ENCODE measurements at regions not wholly inside any gene's neighbourhood (a gene's known extent, or its start where the extent isn't known, plus 50 kb on each side); places are given as distances from the start of the nearest gene placed in this dataset.

- peaks cover 6% of the 10 kb centered on the region; the same call in 1 of the 2 replicates for H3K4me1 ChIP-seq (ENCODE audit: insufficient read depth, low read length)
- DNase-seq = no peak
- no peak overlapping the region for H3K23ac ChIP-seq (ENCODE audit: insufficient read length, low read depth, low read length)
- H3K4ac ChIP-seq (ENCODE audit: low read depth, low read length) = no peak overlapping the region
- Mint-ChIP-seq H3K4me1 (peaks cover 11 to 13% of the 10 kb centered on the region in 2 experiments), H3K27me3 (ENCODE audit: low read depth) (no peaks in the 10 kb centered on the region), H3K27ac (no peak overlapping the region), H3K9me3 (no peaks in the 10 kb centered on the region), H3K36me3 (ENCODE audit: insufficient read depth in 1 of 3, low read depth in 3 of 3) (no peaks in the 10 kb centered on the region), H3K4me3 (no peak overlapping the region)
- TF ChIP-seq, protein P1, sequence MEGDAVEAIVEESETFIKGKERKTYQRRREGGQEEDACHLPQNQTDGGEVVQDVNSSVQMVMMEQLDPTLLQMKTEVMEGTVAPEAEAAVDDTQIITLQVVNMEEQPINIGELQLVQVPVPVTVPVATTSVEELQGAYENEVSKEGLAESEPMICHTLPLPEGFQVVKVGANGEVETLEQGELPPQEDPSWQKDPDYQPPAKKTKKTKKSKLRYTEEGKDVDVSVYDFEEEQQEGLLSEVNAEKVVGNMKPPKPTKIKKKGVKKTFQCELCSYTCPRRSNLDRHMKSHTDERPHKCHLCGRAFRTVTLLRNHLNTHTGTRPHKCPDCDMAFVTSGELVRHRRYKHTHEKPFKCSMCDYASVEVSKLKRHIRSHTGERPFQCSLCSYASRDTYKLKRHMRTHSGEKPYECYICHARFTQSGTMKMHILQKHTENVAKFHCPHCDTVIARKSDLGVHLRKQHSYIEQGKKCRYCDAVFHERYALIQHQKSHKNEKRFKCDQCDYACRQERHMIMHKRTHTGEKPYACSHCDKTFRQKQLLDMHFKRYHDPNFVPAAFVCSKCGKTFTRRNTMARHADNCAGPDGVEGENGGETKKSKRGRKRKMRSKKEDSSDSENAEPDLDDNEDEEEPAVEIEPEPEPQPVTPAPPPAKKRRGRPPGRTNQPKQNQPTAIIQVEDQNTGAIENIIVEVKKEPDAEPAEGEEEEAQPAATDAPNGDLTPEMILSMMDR (conservative IDR thresholded peaks at IDR 0.05) = no peak
- H2BK15ac ChIP-seq (ENCODE audit: low read depth, low read length) = no peak overlapping the region
- H3K23me2 ChIP-seq (ENCODE audit: insufficient read length, low read depth, low read length, poor library complexity, severe bottlenecking) = no peaks in the 10 kb centered on the region
- H3K56ac ChIP-seq (ENCODE audit: insufficient read length, low read depth, low read length) = no peak overlapping the region
- no peaks in the 10 kb centered on the region for H3K79me1 ChIP-seq (ENCODE audit: insufficient read depth, low read depth, low read length, poor library complexity, severe bottlenecking)
- H3K18ac ChIP-seq (ENCODE audit: insufficient read length, low read depth, low read length) = no peak overlapping the region
- H4K91ac ChIP-seq (ENCODE audit: insufficient read length, low read depth, low read length) = no peak overlapping the region
- no peak overlapping the region for H4K8ac ChIP-seq (replicated peaks; ENCODE audit: insufficient read length, low read depth, low read length)
- no peak overlapping the region for H2AFZ ChIP-seq (ENCODE audit: low read length)
- no peak overlapping the region for H3K4me2 ChIP-seq (ENCODE audit: insufficient read depth, insufficient read length, low read length)
- no peaks in the 10 kb centered on the region for H4K20me1 ChIP-seq (ENCODE audit: control insufficient read depth, insufficient read depth, insufficient read length)
- H2BK12ac ChIP-seq (ENCODE audit: insufficient read length, low read depth, low read length) = no peak overlapping the region
- no CpG with 5 or more reads among the region's 7 CpGs for WGBS (ENCODE audit: extremely low coverage, insufficient read length, low lambda C conversion rate)
- H3K14ac ChIP-seq (ENCODE audit: insufficient read depth, low read length) = no peak overlapping the region
- H2BK20ac ChIP-seq (ENCODE audit: low read depth, low read length, poor library complexity, severe bottlenecking) = no peak overlapping the region
- H4K5ac ChIP-seq (ENCODE audit: insufficient read length, low read depth, low read length) = no peak overlapping the region
- H2BK120ac ChIP-seq (ENCODE audit: low read depth, low read length, poor library complexity, severe bottlenecking) = no peak overlapping the region
- no peak overlapping the region for H3K9ac ChIP-seq (ENCODE audit: extremely low read depth, insufficient read length, low read length)
- H3K9me3 ChIP-seq (ENCODE audit: control insufficient read depth, low read depth, low read length) = no peaks in the 10 kb centered on the region
- H3T11ph ChIP-seq (ENCODE audit: low read length) = no peak overlapping the region
- no peak overlapping the region for H3K27ac ChIP-seq (ENCODE audit: insufficient read length, low read depth, low read length)
- H3K27me3 ChIP-seq (ENCODE audit: insufficient read depth, low read length) = no peaks in the 10 kb centered on the region
- H3K79me2 ChIP-seq (ENCODE audit: insufficient read depth, low read length) = no peaks in the 10 kb centered on the region
- H2BK5ac ChIP-seq (ENCODE audit: insufficient read length, low read length) = no peak overlapping the region
- H2AK5ac ChIP-seq (ENCODE audit: insufficient read length, low read length) = no peak overlapping the region
These were observed 68.8 kb upstream of the SPTBN1 start for GRCh38 chr2:54387059-54387991.

All from H9 (cell line).